Activated CD4-positive, alpha-beta T cell treated with anti-CD3 and anti-CD28 coated beads, Interleukin-2, amount 10 ng/mL, durations not matched to agents 24 days and 14 days (primary cell): ENCODE measurements at regions not wholly inside any gene's neighbourhood (a gene's known extent, or its start where the extent isn't known, plus 50 kb on each side); places are given as distances from the start of the nearest gene placed in this dataset.

Source experiments
- DNase-seq: peaks from one replicate; pipeline ENCODE4 v3.0.0; 2022
- H3K27ac Mint-ChIP-seq: one replicate; pipeline ENCODE4 v1.8.0; 2022; ENCODE audit warnings: mild to moderate bottlenecking, mixed read lengths
- H3K27me3 Mint-ChIP-seq: one replicate; pipeline ENCODE4 v1.8.0; 2022; ENCODE audit warnings: mixed read lengths
- H3K36me3 Mint-ChIP-seq: one replicate; pipeline ENCODE4 v1.8.0; 2022; ENCODE audit warnings: low read depth, mild to moderate bottlenecking, mixed read lengths
- H3K4me1 Mint-ChIP-seq: one replicate; pipeline ENCODE4 v1.8.0; 2021; ENCODE audit warnings: mixed read lengths
- H3K4me3 Mint-ChIP-seq: one replicate; pipeline ENCODE4 v1.8.0; 2022; ENCODE audit warnings: mild to moderate bottlenecking, moderate library complexity, mixed read lengths
- H3K9me3 Mint-ChIP-seq: one replicate; pipeline ENCODE4 v1.8.0; 2021; ENCODE audit warnings: mixed read lengths
- intact Hi-C: fragments of 100-400 bp; cut with micrococcal nuclease; formaldehyde crosslinking; loops from one replicate; pipeline ENCODE4 v1.15.1; 2023

DNA sequence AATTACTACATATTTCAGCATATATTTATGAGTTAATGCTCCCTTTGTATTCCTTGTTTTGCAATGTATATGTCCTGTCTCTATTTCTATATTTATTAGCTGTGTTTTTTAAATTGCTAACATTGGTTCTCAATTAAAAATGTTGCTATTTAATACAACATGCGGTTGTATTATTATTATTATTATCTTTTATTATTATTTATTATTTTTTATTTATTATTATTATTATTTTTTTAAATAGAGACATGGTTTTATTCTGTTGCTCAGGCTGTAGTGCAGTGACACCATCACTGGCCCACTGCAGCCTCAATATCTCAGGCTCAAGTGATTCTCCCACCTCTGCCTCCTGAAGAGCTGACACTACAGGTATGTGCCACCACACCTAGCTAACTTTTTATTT lies 1005.9 kb upstream of the ADGRL3 start:
- Mint-ChIP-seq H3K27me3 (no peaks in the 10 kb centered on the region), H3K9me3 (peaks cover 9% of the 10 kb centered on the region), H3K4me3 (no peak overlapping the region), H3K36me3 (no peaks in the 10 kb centered on the region), H3K4me1 (no peaks in the 10 kb centered on the region), H3K27ac (no peak overlapping the region)
- DNase-seq, result no peak
- intact Hi-C loops, result no loop called here

DNA sequence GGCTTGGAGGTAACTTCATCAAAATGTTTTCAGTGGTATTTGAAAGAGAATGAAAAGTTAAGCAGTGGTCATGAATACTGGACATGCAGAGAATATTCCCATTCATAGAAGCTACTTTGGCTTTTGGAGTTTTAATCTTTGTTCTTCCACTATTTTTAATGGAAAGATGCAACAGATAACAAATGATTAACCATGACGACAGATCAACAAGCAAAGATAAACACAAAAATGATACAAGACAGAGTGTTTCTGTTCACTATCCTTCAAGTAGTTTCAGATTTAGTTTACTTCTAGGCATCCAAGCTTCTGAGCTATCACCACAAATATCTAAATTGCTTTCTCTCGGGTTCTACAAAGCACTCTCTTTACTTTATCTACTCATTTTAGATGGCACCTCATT lies 1004.9 kb upstream of the ADGRL3 start:
- H3K27me3 Mint-ChIP-seq, result no peaks in the 10 kb centered on the region
- H3K4me3 Mint-ChIP-seq, result no peak overlapping the region
- intact Hi-C loops, result no loop called here
- no peaks in the 10 kb centered on the region for H3K4me1 Mint-ChIP-seq
- H3K36me3 Mint-ChIP-seq, result no peaks in the 10 kb centered on the region
- DNase-seq, result no peak
- peaks cover 6% of the 10 kb centered on the region for H3K9me3 Mint-ChIP-seq
- no peak overlapping the region for H3K27ac Mint-ChIP-seq

DNA sequence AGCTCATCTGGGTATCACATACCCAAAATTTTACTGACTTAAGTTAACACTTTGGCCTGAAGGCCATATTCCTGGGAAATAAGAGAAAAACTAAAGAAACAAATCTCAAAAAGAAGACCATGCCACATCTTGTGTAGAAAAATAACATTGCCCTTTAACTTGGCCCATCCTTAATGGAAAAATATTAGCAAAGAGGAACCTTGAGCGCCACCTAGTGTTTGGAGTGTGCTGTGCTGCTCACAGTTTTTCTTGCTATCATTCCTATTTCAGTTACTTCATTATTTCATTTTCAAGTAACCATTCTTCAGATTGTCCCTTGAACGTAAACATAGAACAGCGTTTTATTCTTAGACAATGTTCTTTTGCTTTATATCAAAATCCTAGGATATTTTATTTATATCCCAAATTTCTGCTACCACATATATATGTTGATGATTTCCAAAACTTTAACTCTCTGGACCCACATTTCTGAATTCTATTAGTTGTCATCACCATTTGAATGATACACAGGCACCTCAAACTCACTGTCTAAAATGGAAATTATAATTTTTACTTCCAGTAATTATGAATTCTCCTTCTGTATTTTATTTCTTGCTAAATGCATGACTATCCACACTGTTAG lies 999.0 kb upstream of the ADGRL3 start:
- intact Hi-C loops, result loop anchor here (5.0 kb wide), 1 partner anchor 954 kb away; no protein-coding TSS in a partner anchor
- H3K4me1 Mint-ChIP-seq, result no peaks in the 10 kb centered on the region
- H3K4me3 Mint-ChIP-seq, result no peak overlapping the region
- H3K9me3 Mint-ChIP-seq, result no peaks in the 10 kb centered on the region
- DNase-seq, result peak; percentile 75
- no peak overlapping the region for H3K27ac Mint-ChIP-seq
- H3K36me3 Mint-ChIP-seq, result no peaks in the 10 kb centered on the region
- H3K27me3 Mint-ChIP-seq, result no peaks in the 10 kb centered on the region

DNA sequence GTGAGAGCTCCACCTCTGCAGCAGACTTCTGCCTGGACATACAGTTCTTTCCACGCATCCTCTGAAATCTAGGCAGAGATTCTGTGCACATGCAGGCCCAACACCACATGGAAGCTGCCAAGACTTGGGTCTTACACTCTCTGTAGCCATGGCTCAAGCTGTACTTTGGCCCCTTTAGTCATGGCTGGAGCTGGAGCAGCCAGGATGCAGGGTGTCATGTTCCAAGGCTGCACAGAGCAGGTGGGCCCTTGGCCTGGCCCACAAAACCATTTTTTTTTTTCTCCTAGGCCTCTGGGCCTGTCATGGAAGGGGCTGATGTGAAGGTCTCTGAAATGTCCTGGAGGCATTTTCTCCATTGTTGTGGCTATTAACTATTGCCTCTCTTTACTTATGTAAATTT lies 990.5 kb upstream of the ADGRL3 start:
- Mint-ChIP-seq H3K4me1 (no peaks in the 10 kb centered on the region), H3K9me3 (no peaks in the 10 kb centered on the region), H3K27ac (no peak overlapping the region), H3K36me3 (no peaks in the 10 kb centered on the region), H3K4me3 (no peak overlapping the region), H3K27me3 (no peaks in the 10 kb centered on the region)
- intact Hi-C loops, result no loop called here
- DNase-seq, result no peak

DNA sequence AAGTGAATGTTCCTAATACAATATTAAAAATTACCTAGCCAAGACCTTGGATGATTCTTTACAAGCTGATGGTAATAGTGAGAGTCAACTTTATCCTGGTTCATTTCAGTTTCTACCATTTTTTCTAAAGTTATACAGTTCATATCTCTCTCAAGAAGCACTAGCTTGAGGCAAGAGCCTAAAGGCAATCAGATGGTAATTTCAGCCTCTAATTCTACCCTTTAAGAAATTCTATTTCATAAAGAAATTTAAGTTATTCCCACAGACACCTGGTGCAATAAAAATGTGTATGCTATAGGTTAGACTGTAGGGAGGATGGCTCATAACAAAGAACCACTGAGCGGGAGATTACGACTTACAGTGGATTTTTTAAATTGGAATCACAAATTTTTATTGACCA lies 984.2 kb upstream of the ADGRL3 start:
- no peaks in the 10 kb centered on the region for H3K27me3 Mint-ChIP-seq
- intact Hi-C loops, result no loop called here
- no peak for DNase-seq
- no peak overlapping the region for H3K4me3 Mint-ChIP-seq
- no peaks in the 10 kb centered on the region for H3K4me1 Mint-ChIP-seq
- H3K9me3 Mint-ChIP-seq, result no peaks in the 10 kb centered on the region
- no peaks in the 10 kb centered on the region for H3K36me3 Mint-ChIP-seq
- no peak overlapping the region for H3K27ac Mint-ChIP-seq

DNA sequence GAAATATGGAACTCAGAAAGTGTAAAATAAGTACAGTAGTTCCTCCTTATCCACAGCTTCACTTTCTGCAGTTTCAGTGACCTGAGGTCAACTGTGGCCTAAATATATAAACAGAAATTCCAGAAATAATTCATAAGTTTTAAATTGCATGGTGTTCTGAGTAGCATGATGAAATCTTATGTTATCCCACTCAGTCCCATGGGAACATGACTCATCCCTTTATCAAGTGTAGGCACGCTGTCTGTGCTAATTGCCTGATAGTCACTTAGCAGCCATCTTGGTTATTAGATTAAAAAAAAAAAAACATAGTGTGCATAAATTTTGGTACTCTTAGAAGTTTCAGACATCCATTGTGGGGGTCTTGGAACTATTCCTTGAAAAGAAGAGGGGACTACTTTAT lies 983.4 kb upstream of the ADGRL3 start:
- Mint-ChIP-seq H3K27ac (no peak overlapping the region), H3K9me3 (no peaks in the 10 kb centered on the region), H3K36me3 (no peaks in the 10 kb centered on the region), H3K4me1 (no peaks in the 10 kb centered on the region), H3K27me3 (no peaks in the 10 kb centered on the region), H3K4me3 (no peak overlapping the region)
- no peak for DNase-seq
- intact Hi-C loops, result no loop called here

DNA sequence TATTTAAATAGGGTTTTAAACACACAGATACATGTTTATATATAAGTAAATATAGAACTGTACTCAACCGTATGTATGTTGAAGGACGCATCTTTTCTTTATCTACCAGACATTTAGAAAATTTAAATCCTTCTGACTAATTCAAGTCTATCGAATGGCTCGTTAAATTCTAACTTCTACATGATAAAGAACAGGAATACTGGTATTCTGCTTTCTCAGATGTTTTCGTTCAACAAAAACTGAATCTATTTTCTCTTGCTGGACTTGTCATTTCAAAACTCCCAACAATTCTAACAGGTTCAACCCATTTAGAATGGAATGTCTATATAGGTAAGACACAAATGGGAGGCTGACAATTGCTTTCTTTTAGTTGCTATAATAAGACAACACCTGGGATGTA lies 978.3 kb upstream of the ADGRL3 start:
- intact Hi-C loops, result no loop called here
- Mint-ChIP-seq H3K27me3 (no peaks in the 10 kb centered on the region), H3K27ac (no peak overlapping the region), H3K36me3 (no peaks in the 10 kb centered on the region), H3K4me1 (no peaks in the 10 kb centered on the region), H3K4me3 (no peak overlapping the region), H3K9me3 (no peaks in the 10 kb centered on the region)
- no peak for DNase-seq

DNA sequence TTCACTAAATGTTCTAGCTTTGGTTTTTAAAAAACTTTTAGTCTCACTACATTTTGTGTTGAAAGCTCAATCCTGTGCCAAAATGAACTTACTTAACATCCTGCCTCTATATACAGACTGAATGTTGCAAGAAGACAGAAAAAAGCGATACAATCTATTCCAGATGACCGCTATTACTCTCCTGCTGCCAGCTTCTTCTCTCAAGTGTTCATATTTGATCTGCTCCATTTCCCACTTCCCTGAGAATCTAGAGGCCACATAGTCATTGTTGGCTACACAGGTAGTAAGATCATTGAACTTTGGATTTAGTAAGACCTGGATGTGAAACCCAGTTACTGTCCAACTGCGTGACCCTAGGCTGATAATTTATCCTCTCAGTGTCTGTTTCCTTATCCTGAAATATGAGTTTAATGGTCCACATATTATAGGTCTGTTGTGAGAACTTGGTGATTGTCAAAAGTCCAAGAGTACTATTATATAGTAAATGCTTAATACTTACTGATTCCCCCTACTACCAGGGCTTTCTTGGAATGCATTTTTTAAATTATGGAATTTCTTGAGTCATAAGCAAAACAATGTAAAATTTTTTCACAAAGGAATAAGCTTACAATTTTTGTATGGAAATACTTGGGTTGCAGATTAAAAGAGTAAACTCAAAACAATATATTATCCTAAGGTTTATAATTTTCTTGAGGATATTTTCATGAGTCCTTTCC lies 976.8 kb upstream of the ADGRL3 start:
- Mint-ChIP-seq H3K9me3 (no peaks in the 10 kb centered on the region), H3K27ac (no peak overlapping the region), H3K27me3 (no peaks in the 10 kb centered on the region), H3K36me3 (no peaks in the 10 kb centered on the region), H3K4me3 (no peak overlapping the region), H3K4me1 (no peaks in the 10 kb centered on the region)
- no peak for DNase-seq
- intact Hi-C loops, result no loop called here

DNA sequence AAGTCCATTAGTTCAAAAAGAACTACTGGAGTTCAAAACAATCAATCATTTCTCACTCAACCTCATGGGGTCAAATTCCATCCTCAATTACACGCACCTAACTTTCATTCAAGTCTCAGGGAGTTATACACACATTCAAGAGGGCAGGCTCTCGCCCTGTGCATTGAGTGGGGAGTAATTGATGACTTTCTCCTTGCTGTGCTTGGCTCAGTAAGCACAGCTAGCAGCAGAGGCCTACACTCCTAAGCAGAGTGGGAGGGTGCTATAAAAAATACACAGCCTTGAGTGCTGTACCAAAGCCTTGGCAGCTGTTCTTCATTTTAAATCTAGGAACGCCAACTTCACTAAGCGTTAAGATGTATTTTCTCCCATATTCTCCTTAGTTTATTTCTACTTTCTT lies 958.3 kb upstream of the ADGRL3 start:
- no peak for DNase-seq
- Mint-ChIP-seq H3K36me3 (no peaks in the 10 kb centered on the region), H3K27me3 (no peaks in the 10 kb centered on the region), H3K4me1 (no peaks in the 10 kb centered on the region), H3K27ac (no peak overlapping the region), H3K4me3 (no peak overlapping the region), H3K9me3 (no peaks in the 10 kb centered on the region)
- intact Hi-C loops, result no loop called here

DNA sequence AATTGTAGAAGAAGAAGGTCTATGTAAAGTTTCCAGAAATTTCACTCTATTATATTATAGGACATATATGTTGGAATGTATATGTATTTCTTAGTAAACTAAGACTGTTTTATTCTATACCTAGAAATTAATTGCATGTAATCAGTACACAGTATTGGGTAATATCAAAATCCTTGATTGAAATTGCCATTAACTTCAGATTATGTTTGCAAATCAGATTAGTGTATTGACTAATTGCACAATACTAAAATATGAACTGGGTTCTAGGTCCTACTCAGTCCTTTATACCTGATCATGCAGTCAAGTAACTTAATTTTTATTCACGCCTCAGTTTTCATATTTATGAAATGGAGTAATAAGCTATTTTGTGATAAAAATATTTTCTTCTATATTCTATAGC lies 950.3 kb upstream of the ADGRL3 start:
- Mint-ChIP-seq H3K27me3 (no peaks in the 10 kb centered on the region), H3K36me3 (no peaks in the 10 kb centered on the region), H3K9me3 (no peaks in the 10 kb centered on the region), H3K4me3 (no peak overlapping the region), H3K4me1 (no peaks in the 10 kb centered on the region), H3K27ac (no peak overlapping the region)
- intact Hi-C loops, result no loop called here
- no peak for DNase-seq

DNA sequence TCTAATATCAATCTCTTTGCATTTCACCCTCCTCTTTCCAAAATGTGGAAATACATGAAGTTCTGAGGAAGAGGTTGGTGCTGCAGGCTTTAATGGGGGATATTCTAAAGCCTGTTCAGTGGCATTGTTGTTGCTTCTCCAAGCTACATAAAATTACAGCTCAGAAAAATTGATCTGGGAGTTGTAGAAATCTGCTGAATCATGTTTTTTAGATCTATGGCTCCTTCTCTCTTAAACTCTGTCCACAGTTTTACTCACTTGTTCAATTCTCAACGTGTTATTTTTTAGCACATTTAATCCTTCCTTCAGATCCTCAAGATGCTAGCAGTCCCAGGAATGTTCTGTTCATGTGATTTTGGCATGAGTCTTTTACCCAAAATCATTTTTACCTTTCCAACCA lies 949.5 kb upstream of the ADGRL3 start:
- intact Hi-C loops, result no loop called here
- H3K27me3 Mint-ChIP-seq, result no peaks in the 10 kb centered on the region
- H3K4me3 Mint-ChIP-seq, result no peak overlapping the region
- DNase-seq, result no peak
- no peak overlapping the region for H3K27ac Mint-ChIP-seq
- no peaks in the 10 kb centered on the region for H3K4me1 Mint-ChIP-seq
- H3K9me3 Mint-ChIP-seq, result no peaks in the 10 kb centered on the region
- H3K36me3 Mint-ChIP-seq, result no peaks in the 10 kb centered on the region

DNA sequence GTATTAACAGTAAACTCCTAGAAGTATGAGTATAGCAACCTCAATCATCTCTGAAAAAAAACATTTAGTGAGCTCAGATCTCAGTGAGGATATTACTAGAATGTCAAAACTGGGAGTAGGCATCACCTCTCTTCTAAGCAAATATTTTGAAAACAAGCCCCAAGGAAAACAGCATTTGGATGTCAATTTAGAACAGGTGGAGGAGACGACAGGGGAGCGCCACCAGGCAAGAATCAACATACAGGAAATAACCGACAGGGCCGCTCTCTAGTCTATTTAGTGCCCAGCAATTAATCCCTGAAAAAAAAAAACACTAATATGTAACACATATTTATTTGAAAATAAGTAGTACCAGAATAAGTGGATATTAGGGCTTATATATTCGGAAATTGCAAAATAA lies 940.3 kb upstream of the ADGRL3 start:
- DNase-seq, result no peak
- peaks cover 3% of the 10 kb centered on the region for H3K9me3 Mint-ChIP-seq
- H3K27ac Mint-ChIP-seq, result no peak overlapping the region

DNA sequence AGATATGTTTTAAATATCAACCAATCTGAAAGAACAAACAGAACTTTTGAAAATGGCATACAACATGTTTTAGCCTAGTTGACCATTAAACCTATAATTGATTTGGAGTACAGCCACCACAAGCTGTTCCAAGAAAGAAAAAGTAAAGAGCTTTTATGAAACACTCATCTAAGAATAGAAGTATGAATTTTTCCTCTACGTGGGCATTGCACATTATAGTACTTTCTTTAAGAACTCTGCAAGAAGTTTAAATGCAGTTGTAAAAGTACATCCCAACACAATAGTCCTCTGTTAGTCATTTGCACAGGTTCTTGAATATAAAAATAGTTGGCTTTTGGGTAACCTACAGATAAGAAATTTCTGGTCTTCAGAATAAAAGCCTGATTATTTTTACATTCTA lies 933.6 kb upstream of the ADGRL3 start:
- intact Hi-C loops, result no loop called here
- Mint-ChIP-seq H3K27ac (no peak overlapping the region), H3K4me3 (no peak overlapping the region), H3K9me3 (peaks cover 8% of the 10 kb centered on the region), H3K27me3 (no peaks in the 10 kb centered on the region), H3K4me1 (no peaks in the 10 kb centered on the region), H3K36me3 (no peaks in the 10 kb centered on the region)
- no peak for DNase-seq

More for the DNA sequence above, 940.3 kb upstream of the ADGRL3 start:
- H3K4me3 Mint-ChIP-seq, result no peak overlapping the region
- no peaks in the 10 kb centered on the region for H3K4me1 Mint-ChIP-seq
- no peaks in the 10 kb centered on the region for H3K36me3 Mint-ChIP-seq
- H3K27me3 Mint-ChIP-seq, result no peaks in the 10 kb centered on the region
- intact Hi-C loops, result no loop called here

DNA sequence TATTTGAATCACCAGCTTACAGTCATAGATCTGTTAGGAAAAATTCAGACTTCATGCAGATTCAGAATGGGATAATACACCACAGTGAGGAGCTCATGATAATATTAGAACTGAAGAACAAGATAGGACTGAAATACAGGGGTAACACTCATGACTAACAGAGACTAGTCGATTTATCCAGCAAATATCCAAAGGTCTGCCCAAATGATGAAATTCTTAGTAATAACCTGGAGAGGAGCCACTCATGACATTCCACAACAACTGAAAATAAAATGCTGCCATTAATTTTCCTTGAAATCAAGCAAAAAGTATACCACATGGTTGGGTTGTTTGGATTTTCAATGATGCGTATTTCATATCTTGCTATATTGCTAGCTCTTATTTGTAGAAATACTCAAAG lies 903.7 kb upstream of the ADGRL3 start:
- intact Hi-C loops, result no loop called here
- Mint-ChIP-seq H3K36me3 (no peaks in the 10 kb centered on the region), H3K27me3 (no peaks in the 10 kb centered on the region), H3K27ac (no peak overlapping the region), H3K4me3 (no peak overlapping the region), H3K4me1 (no peaks in the 10 kb centered on the region), H3K9me3 (peaks cover 5% of the 10 kb centered on the region)
- DNase-seq, result no peak

DNA sequence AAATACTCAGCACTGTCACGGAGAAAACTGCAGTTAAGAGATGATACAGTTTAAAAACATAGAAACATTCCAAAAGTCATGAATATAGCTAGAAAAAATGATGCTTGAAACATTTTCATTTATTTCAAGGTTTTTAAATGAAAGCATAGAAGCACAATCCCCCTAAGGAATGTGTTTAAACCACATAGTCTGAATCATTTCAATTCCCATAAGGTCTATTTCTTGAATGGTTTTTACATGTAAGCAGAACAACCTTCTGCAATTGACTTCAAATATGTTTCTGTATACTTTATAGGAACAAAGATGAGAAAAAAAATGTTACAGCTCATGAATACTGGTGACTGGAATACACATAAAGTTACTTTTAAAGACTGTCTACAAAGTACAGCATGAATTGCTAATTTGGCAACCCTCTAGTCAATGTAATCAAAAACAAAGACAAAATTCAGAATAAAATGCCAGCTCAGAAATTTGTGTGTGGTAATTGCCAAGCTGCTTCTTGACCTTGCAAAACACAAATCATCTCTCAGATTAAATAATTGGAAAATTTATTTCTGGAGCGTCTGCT lies 886.4 kb upstream of the ADGRL3 start:
- intact Hi-C loops, result no loop called here
- H3K9me3 Mint-ChIP-seq, result peaks cover 3% of the 10 kb centered on the region
- no peaks in the 10 kb centered on the region for H3K27me3 Mint-ChIP-seq
- no peak for DNase-seq
- no peaks in the 10 kb centered on the region for H3K36me3 Mint-ChIP-seq
- no peaks in the 10 kb centered on the region for H3K4me1 Mint-ChIP-seq
- H3K27ac Mint-ChIP-seq, result no peak overlapping the region
- H3K4me3 Mint-ChIP-seq, result no peak overlapping the region
